Activated naive CD4-positive, alpha-beta T cell treated with anti-CD3 and anti-CD28 coated beads for 36 hours (primary cell): ENCODE measurements at regions not wholly inside any gene's neighbourhood (a gene's known extent, or its start where the extent isn't known, plus 50 kb on each side); places are given as distances from the start of the nearest gene placed in this dataset.
"Not testable (repeated sequence)": the region's sequence is repeated elsewhere in the genome, so short reads cannot be mapped to it uniquely, and the experiment has no call there.

Source experiments
- CTCF ChIA-PET: fragments of 350-600 bp; sonication (Branson Sonifier 250); formaldehyde crosslinking; loops from one replicate; lab custom pipeline; 2021; ENCODE audit warnings: antibody characterized with exemption; lab: Charles Lee
- DNase-seq: peaks from one replicate; pipeline ENCODE4 v3.0.0-alpha.2; 2020
- H3K27ac Mint-ChIP-seq: one replicate; pipeline ENCODE4 v1.8.0; 2021; ENCODE audit warnings: mild to moderate bottlenecking, mixed read lengths
- H3K27me3 Mint-ChIP-seq: one replicate; pipeline ENCODE4 v1.8.0; 2021; ENCODE audit warnings: low read depth, mixed read lengths
- H3K36me3 Mint-ChIP-seq: one replicate; pipeline ENCODE4 v1.8.0; 2021; ENCODE audit warnings: low read depth, mixed read lengths
- H3K4me1 Mint-ChIP-seq: one replicate; pipeline ENCODE4 v1.8.0; 2021; ENCODE audit warnings: low read depth, mixed read lengths
- H3K4me3 Mint-ChIP-seq: one replicate; pipeline ENCODE4 v1.8.0; 2021; ENCODE audit warnings: mild to moderate bottlenecking, moderate library complexity, mixed read lengths
- H3K9me3 Mint-ChIP-seq: one replicate; pipeline ENCODE4 v1.8.0; 2021; ENCODE audit warnings: mixed read lengths
- intact Hi-C: fragments of 100-400 bp; cut with micrococcal nuclease; formaldehyde crosslinking; loops from one replicate; pipeline ENCODE4 v1.15.1; 2023

DNA sequence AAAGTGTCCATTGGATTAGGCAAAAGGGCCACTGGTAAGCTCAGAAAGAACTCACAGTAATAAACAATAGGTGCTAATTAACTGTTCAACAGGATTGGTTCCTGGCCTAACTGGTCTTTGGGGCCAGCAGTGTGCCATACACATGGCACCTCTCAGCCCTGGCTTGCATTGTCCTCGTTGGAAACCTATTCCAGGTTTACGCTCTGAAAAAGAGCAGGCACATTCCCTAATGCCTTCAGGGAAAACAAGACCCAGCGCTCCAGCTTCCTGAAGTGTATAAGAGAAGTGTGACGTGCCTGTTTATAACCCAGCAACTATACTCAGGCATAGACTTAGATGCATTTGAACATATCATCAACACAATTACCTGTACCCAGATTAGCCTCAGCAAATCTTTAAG is 51.9 kb upstream of the RBM47 start:
- CTCF ChIA-PET: interaction anchor here (0.6 to 1.4 kb wide), 3 partner anchors 9 to 532 kb away, joined by 4 to 9 read pairs (median 9); no protein-coding TSS in a partner anchor
- intact Hi-C loops: no loop called here
- Mint-ChIP-seq H3K36me3 (no peaks in the 10 kb centered on the region), H3K4me3 (no peak overlapping the region), H3K27ac (no peak overlapping the region), H3K27me3 (no peaks in the 10 kb centered on the region), H3K4me1 (no peaks in the 10 kb centered on the region), H3K9me3 (no peaks in the 10 kb centered on the region)
- no peak for DNase-seq

- intact Hi-C loops: no loop called here
- H3K4me3 Mint-ChIP-seq: no peak overlapping the region
- DNase-seq: peak; percentile 17
- no peaks in the 10 kb centered on the region for H3K36me3 Mint-ChIP-seq
- no peaks in the 10 kb centered on the region for H3K4me1 Mint-ChIP-seq
- H3K27ac Mint-ChIP-seq: no peak overlapping the region
- CTCF ChIA-PET: interaction anchor here (0.6 to 1.4 kb wide), 3 partner anchors 10 to 533 kb away, joined by 4 to 9 read pairs (median 9); no protein-coding TSS in a partner anchor
- no peaks in the 10 kb centered on the region for H3K27me3 Mint-ChIP-seq
- no peaks in the 10 kb centered on the region for H3K9me3 Mint-ChIP-seq
These were observed 52.8 kb upstream of the RBM47 start for GRCh38 chr4:40682290-40683101.

DNA sequence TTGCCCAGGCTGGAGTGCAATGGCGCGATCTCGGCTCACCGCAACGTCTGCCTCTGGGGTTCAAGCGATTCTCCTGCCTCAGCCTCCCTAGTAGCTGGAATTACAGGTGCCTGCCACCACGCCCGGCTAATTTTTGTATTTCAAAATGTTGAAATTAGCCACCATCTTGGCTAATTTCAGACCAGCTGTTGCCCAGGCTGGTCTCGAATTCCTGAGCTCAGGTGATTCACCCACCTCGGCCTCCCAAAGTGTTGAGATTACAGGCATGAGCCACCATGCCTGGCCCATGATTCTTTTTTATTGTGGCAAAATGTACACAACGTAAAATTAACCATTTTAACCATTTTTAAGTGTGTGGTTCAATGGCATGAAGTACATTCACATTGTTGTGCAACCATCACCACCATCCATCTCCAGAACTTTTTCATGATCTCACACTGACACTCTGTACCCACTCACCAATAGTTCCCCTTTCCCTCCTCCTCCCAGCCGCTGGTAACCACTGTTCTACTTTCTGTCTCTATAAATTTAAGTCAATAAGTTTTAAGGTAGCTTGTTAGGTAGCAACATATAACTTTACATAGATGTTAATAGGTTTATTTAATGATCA is 54.0 kb upstream of the RBM47 start:
- CTCF ChIA-PET, H3K9me3 Mint-ChIP-seq, H3K36me3 Mint-ChIP-seq, H3K27ac Mint-ChIP-seq, H3K4me3 Mint-ChIP-seq, DNase-seq, intact Hi-C loops, H3K27me3 Mint-ChIP-seq: not testable (repeated sequence)
- H3K4me1 Mint-ChIP-seq: peaks cover 11% of the 10 kb centered on the region

- Mint-ChIP-seq H3K4me3 (no peak overlapping the region), H3K9me3 (no peaks in the 10 kb centered on the region), H3K27me3 (no peaks in the 10 kb centered on the region), H3K4me1 (peaks cover 12% of the 10 kb centered on the region), H3K27ac (no peak overlapping the region), H3K36me3 (no peaks in the 10 kb centered on the region)
- CTCF ChIA-PET: interaction anchor here (0.7 kb wide), 1 partner anchor 23 kb away, joined by 3 read pairs; no protein-coding TSS in a partner anchor
- intact Hi-C loops: no loop called here
- DNase-seq: no peak
These were observed 54.7 kb upstream of the RBM47 start for GRCh38 chr4:40684404-40684803.

GRCh38 chr4:40685300-40685699 is 55.6 kb upstream of the RBM47 start:
- CTCF ChIA-PET: no interaction called here
- no peak overlapping the region for H3K4me3 Mint-ChIP-seq
- no peak for DNase-seq
- H3K36me3 Mint-ChIP-seq: no peaks in the 10 kb centered on the region
- H3K27ac Mint-ChIP-seq: no peak overlapping the region
- intact Hi-C loops: no loop called here
- no peaks in the 10 kb centered on the region for H3K27me3 Mint-ChIP-seq
- no peaks in the 10 kb centered on the region for H3K9me3 Mint-ChIP-seq
- H3K4me1 Mint-ChIP-seq: peaks cover 12% of the 10 kb centered on the region

DNA sequence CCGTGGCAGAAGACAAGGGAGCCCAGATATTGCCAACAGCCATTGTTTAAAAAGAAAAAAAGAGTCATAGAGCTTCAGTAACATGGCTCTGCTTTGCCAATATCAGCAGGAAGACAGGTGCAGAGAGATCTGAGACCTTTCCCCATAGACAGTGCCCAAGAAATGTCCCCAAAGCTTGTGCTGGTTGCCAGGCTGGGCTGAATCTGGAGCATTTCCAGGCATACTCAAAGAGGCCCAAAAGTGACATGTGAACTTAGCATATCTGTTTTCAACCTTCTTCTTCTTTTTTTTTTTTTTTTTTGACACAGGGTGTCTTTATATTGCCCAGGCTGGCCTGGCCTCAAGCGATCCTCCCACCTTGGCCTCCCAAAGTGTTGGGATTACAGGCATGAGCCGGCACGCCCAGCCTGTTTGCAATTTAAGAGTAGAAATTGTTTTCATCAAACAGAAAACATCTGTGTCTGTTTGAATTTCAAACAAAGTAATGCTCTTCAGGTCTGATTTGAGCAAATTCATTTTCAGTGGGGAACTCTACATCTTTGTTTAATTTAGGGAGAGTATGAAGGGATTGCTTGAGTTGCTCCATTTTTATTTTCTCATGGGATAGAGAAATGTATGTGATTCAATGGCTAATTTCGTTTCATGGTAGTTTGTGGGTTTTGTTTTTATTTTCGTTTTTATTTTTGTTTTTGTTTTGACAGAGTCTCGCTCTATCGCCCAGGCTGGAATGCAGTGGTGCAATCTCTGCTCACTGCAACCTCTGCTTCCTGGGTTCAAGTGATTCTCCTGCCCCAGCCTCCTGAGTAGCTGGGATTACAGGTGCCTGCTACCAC is 56.6 kb upstream of the RBM47 start:
- CTCF ChIA-PET: no interaction called here
- H3K4me3 Mint-ChIP-seq: no peak overlapping the region
- no peaks in the 10 kb centered on the region for H3K9me3 Mint-ChIP-seq
- intact Hi-C loops: no loop called here
- no peaks in the 10 kb centered on the region for H3K36me3 Mint-ChIP-seq
- H3K4me1 Mint-ChIP-seq: peaks cover 12% of the 10 kb centered on the region
- H3K27me3 Mint-ChIP-seq: no peaks in the 10 kb centered on the region
- DNase-seq: no peak
- H3K27ac Mint-ChIP-seq: no peak overlapping the region

GRCh38 chr4:40687676-40688389 is 58.2 kb upstream of the RBM47 start:
- intact Hi-C loops: loop anchor here (1.0 kb wide), 1 partner anchor 15 kb away; no protein-coding TSS in a partner anchor
- H3K27me3 Mint-ChIP-seq: no peaks in the 10 kb centered on the region
- no peak overlapping the region for H3K4me3 Mint-ChIP-seq
- no peak for DNase-seq
- H3K27ac Mint-ChIP-seq: peak overlapping the region; percentile 50
- CTCF ChIA-PET: interaction anchor here (0.6 to 0.9 kb wide), 2 partner anchors 15 kb away, joined by 3 to 4 read pairs; no protein-coding TSS in a partner anchor
- H3K36me3 Mint-ChIP-seq: no peaks in the 10 kb centered on the region
- no peaks in the 10 kb centered on the region for H3K9me3 Mint-ChIP-seq
- H3K4me1 Mint-ChIP-seq: peaks cover 12% of the 10 kb centered on the region

DNA sequence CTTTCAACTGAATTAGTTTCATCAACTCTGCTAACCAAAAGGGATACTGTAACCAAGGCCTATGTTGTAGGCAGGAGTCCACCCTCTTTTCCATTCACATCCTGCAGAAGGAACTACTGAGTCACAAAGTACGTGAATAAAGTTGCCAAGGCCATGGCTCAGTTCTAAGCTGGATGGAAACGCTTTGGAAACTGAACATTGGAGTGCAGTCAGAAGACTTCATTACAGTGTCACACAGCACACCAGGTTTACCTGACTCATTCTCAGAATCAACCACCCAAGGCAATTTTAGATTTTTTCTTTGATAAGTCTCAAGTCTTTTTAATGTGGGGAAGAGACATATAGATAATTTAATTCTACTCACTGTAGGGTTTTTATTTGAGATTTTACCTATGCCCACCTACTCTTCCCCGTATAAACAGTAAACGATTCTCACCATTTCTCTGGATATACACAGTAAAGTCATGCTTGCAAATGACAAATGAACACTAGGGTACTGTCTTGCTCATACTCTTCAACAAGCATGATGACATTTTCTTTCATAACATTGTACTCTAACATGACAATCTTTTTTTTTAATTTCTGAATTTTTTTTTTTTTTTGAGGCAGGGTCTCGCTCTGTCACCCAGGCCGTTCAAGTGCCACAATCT is 58.9 kb upstream of the RBM47 start:
- intact Hi-C loops: loop anchor here (1.0 kb wide), 1 partner anchor 15 kb away; no protein-coding TSS in a partner anchor
- no peaks in the 10 kb centered on the region for H3K36me3 Mint-ChIP-seq
- CTCF ChIA-PET: interaction anchor here (0.6 to 0.9 kb wide), 2 partner anchors 14 to 16 kb away, joined by 3 to 4 read pairs; no protein-coding TSS in a partner anchor
- no peaks in the 10 kb centered on the region for H3K9me3 Mint-ChIP-seq
- H3K4me3 Mint-ChIP-seq: no peak overlapping the region
- peak overlapping the region; percentile 50 for H3K27ac Mint-ChIP-seq
- H3K4me1 Mint-ChIP-seq: peaks cover 12% of the 10 kb centered on the region
- no peaks in the 10 kb centered on the region for H3K27me3 Mint-ChIP-seq
- DNase-seq: peak; percentile 40

DNA sequence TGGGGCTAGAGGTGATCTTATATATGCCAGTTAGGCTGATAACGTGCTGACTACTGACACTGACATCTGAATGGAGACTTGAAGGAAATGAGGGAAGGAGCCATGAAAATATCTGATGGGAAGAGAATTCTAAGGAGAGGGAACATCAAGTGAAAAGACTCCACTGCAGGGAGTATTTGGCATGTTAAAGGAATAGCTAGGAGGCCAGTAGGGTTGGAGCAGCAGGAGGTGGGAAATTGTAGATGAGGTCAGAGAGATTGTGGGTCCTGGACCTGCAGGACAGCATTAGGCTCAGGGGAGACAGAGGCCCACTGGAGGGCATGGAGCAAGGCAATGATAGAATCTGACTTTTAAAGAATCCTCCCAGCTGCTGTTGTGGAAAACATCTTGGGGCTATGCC is 55.8 kb upstream of the NSUN7 start:
- no peaks in the 10 kb centered on the region for H3K4me1 Mint-ChIP-seq
- H3K27me3 Mint-ChIP-seq: no peaks in the 10 kb centered on the region
- no peaks in the 10 kb centered on the region for H3K36me3 Mint-ChIP-seq
- CTCF ChIA-PET: no interaction called here
- no peak overlapping the region for H3K4me3 Mint-ChIP-seq
- no peak overlapping the region for H3K27ac Mint-ChIP-seq
- no peak for DNase-seq
- no peaks in the 10 kb centered on the region for H3K9me3 Mint-ChIP-seq
- intact Hi-C loops: no loop called here

DNA sequence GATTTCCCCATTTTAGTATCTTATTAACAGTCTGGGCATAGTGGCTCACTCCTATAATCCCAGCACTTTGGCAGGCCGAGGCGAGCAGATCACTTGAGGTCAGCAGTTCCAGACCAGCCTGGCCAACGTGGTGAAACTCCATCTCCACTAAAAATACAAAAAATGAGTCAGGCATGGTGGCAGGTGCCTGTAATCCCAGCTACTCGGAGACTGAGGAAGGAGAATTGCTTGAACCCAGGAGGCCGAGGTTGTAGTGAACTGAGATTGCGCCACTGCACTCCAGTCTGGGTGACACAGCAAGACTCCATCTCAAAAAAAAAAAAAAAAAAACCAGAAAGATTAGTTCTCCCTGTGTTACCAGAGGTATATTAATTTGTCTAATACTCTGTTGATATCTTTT is 52.3 kb upstream of the NSUN7 start:
- H3K27me3 Mint-ChIP-seq, H3K27ac Mint-ChIP-seq, intact Hi-C loops: not testable (repeated sequence)

DNA sequence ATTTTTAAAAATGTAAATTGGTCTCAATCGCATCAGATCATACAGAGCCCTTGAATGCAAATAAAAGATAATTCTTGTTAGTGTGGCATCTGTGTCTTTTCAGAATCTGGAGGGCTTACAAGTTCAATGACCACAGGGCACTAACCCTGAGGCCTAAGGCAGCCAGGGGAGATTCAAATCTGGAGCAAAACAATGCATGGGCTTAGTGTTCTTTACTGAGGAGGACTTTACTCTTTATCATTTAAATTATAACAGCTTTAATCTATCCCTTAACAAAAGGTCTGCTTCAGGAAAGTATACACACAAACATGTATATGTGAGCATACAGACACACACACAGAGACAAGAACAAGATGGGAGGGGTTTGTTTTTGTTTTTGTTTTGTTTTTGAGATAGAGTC is 51.0 kb upstream of the NSUN7 start:
- H3K4me3 Mint-ChIP-seq: no peak overlapping the region
- no peaks in the 10 kb centered on the region for H3K36me3 Mint-ChIP-seq
- no peak for DNase-seq
- intact Hi-C loops: loop anchor here (1.0 kb wide), 1 partner anchor 25 kb away; no protein-coding TSS in a partner anchor
- no peak overlapping the region for H3K27ac Mint-ChIP-seq
- no peaks in the 10 kb centered on the region for H3K9me3 Mint-ChIP-seq
- CTCF ChIA-PET: no interaction called here
- H3K4me1 Mint-ChIP-seq: peaks cover 17% of the 10 kb centered on the region
- no peaks in the 10 kb centered on the region for H3K27me3 Mint-ChIP-seq

More for the DNA sequence above, 52.3 kb upstream of the NSUN7 start:
- H3K36me3 Mint-ChIP-seq, H3K4me3 Mint-ChIP-seq, DNase-seq, CTCF ChIA-PET, H3K9me3 Mint-ChIP-seq: not testable (repeated sequence)
- peaks cover 13% of the 10 kb centered on the region for H3K4me1 Mint-ChIP-seq
